ENCODE measurements at regions not wholly inside any gene's neighbourhood (a gene's known extent, or its start where the extent isn't known, plus 50 kb on each side); places are given as distances from the start of the nearest gene placed in this dataset.

DNA sequence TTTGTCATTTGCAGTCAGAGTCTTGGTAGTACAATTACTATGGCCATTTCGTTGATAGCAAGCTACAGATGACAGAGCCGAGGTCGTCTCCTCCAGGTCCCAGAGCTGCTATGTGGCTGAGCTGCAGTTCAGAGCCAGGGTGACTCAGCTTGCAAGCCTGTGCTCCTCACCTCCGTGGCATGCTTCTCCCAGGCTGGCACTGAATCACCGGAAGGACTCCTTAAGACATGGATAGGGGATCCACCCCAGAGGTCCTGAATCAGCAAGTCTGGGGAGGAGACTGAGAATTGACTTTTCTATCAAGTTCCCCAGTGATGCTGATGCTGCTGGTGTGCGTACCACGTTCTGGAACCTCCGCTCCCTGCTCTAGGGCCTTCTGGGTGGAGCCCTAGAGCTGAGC lies 291.2 kb downstream of the CDH26 start:
- no peak for DNase-seq

- no peak for DNase-seq
These were observed 292.0 kb downstream of the CDH26 start for GRCh38 chr20:60250251-60250650.

DNA sequence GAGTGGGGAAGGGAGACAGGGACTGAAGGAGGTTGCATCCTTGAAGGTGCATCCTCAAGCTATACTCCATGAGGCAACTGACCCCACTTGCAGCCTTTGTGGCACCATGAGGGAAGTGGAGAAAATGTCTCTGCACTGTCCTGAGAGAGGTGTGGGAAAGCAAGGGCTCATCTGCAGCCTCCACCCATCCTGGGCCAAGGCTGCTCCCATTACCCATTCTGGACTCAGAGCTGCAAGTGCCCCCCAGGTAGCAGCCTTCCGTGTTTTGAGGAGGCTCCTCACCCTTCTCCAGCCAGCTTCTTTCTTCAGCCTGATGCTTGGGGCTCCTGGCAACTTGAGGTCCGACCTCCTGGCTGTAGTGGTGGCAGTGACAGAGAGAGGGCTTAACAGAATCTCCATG lies 294.6 kb downstream of the CDH26 start:
- no peak for DNase-seq

DNA sequence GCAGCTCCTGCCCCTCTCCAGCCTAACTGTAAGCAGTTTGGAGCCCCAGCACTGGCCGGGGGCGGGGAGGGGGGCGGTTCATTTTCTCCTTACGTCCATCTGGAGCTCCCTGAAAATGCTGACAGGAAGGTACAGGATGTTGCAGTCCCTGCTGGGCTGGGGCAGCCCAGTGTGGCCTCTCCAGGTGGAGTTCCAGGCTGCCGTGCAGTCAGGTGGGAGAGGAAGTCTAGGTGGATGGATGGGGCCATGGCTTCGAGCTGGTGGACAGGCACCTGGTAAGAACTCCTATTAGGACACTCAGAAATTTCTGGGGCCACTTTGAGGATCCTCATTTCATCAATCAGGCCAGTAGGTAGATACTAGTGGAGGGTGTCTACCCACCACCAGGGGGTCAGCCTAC lies 295.2 kb downstream of the CDH26 start:
- DNase-seq = no peak

DNA sequence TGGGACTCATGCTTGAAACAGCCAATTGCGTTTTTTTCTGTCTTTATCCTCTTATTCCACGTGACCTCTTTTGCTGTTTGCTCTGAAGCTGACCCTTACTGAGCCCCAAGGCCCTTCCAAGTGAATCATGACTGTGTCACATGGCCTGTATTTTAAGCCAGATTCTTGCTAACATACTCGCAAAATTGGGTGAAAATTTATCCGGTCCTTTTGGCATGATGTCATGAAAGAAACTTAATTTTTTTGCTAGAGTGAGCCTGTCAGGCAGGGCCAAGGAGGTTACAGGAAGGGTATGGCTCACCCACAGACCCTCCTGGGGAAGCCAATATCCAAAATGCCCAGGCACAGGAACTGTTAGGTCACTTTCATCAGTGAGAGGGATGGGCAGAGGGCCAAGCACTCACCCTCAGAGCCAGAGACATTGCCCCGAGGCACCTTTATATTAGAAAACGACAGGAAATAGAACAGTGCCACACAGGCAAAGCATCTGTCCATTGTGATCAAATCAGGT lies 296.7 kb downstream of the CDH26 start:
- no peak for DNase-seq

DNA sequence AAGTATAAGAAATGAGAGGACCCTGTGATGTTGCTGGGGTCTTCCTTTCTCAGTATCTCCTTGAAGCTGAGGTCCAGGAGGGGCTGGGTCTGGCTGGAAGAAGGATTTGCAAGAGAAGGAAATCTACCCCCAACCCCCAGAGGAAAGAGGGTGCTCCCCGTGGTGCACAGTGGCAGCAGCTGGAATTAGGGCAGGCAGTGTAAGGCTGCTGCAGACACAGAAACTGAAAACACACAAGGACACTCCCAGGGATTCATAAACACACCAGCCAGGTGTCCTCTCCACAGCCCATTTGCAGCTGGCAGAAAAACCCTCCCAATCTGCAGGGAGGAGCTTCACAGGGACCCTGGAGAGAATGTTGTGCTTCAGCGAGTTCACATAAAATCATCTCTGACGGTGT lies 297.2 kb downstream of the CDH26 start:
- no peak for DNase-seq

GRCh38 chr20:60255866-60256265 lies 297.6 kb downstream of the CDH26 start:
- no peak for DNase-seq

DNA sequence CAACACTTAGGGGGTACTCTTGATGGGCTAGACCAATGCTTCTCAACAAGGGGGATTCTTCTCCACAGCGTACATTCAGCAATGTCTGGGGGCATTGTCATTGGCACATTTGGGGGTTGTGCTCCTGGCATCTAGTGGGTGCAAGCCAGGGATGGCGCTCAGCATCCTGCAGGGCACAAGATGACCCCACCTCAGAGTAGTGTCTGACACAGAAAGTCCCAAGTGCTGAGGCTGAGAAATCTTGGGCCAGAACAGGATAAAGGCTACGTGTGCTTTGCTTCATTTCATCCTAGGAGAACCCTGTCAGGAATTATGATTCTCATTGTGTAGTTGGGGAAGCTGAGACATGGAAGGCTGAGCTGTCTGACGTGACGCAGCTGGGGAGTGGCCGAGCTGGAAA lies 298.6 kb downstream of the CDH26 start:
- no peak for DNase-seq

GRCh38 chr20:60257671-60258070 lies 299.4 kb downstream of the CDH26 start:
- no peak for DNase-seq

DNA sequence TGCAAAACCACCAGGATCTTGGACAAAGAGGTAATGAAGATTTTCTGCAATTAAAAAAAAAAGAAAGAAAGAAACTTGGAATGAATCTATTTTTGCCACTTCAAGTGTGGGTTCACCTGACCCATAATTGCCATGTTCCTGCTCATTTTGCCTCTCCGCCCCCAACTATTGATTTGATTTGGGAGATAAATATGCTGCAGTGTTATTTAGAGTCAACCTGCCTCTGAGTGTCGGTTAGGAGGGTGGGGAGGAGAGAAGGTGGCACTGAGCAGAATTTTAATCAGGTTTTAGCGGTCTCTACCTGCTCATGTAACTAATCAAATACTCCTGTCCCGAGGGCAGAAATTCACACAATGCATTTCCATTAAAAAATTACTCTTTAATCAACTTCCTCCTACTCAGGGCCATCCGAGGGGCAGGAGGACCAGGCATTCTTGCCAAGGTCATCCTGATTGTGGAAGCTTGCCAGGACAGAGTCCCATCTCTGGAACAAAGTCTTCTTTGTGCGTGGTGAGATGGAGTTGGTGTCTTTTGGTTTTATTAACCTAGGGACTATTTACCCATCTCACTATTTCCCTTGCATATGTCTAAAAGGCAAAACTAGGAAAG lies 300.1 kb downstream of the CDH26 start:
- DNase-seq = no peak

DNA sequence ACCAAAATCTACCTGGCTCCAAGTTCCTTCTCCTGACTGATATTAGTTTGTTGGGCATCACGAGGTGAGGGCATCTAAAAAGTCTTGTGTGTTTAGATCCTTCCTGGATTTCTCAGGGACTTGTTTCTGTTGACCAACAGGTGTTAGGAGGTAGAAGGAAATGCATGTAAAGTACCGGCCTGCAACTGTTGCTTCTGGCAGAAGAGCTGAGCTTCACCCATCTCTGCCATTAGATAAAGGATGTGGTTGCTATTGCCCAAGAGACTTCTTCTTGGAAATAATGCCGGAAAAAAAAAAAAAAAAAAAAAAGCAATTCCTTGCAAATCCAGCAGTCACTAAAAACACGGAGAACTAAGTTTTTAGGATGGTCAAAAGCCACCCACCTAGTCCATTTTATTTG lies 303.1 kb downstream of the CDH26 start:
- no peak for DNase-seq

- DNase-seq = peak; percentile 56 to 72 (median 68)
These were observed 304.9 kb downstream of the CDH26 start for GRCh38 chr20:60262967-60263603.

- DNase-seq = no peak
These were observed 305.8 kb downstream of the CDH26 start for GRCh38 chr20:60263725-60264709.

GRCh38 chr20:60266177-60266823 lies 308.1 kb downstream of the CDH26 start:
- DNase-seq = no peak

DNA sequence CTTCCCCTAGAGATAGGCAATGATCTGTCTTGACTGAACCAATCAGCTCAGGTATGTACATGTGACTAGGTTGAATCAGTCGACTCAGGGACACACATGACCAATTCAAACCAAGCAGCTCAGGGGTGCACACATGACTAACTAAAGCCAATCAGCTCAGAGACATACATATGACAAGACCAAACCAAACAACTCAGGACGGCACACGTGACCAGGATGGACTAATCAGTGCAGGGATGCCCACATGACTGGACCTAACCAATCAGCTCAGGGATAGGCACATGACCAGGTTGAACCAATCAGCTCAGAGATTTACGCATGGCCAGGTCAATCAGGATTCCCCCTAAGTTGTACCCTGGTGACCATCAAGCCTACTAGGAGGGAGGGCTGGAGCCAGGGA lies 310.3 kb downstream of the CDH26 start:
- no peak for DNase-seq

- no peak for DNase-seq
These were observed 311.4 kb downstream of the CDH26 start for GRCh38 chr20:60269573-60270162.

- no peak for DNase-seq
These were observed 312.1 kb downstream of the CDH26 start for GRCh38 chr20:60270341-60270740.

GRCh38 chr20:60271597-60271996 lies 313.4 kb downstream of the CDH26 start:
- DNase-seq = peak in 1 of 3 donors; percentile 6

GRCh38 chr20:60272790-60273189 lies 314.6 kb downstream of the CDH26 start:
- no peak for DNase-seq

- no peak for DNase-seq
These were observed 316.5 kb downstream of the CDH26 start for GRCh38 chr20:60274717-60275116.

DNA sequence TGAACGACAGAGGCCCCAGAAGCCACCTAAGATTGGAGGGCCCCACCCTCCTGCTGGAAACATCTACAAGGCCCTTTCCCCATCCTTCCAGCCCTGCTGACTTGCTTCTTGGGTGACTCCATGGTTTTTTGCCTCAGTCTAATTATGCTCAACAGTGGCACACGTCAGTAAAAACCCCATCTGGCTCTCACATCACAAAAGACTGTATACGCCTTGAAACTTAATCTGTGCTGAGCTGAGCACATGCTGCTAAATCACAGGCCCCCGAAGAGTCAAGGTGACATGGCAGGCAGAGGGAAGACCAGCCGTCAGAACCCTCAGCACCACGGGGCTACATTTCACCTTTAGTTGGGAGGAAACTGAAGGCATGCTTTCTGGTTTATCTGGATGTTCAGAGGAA lies 323.1 kb downstream of the CDH26 start:
- no peak for DNase-seq

GRCh38 chr20:60283281-60283680 lies 325.1 kb downstream of the CDH26 start:
- DNase-seq = no peak

- peak; percentile 4 to 21 (median 11) for DNase-seq
These were observed 328.5 kb downstream of the CDH26 start for GRCh38 chr20:60286764-60287163.

All from suppressor macrophage treated with lipopolysaccharide for 1 hour (primary cell).